B cell (primary cell): ENCODE measurements at regions not wholly inside any gene's neighbourhood (a gene's known extent, or its start where the extent isn't known, plus 50 kb on each side); places are given as distances from the start of the nearest gene placed in this dataset.

Source experiments
- EZH2 ChIP-seq: IDR thresholded peaks from 2 replicates; pipeline ENCODE4 v1.6.1; 2012; ENCODE audit warnings: borderline replicate concordance, low read depth, mild to moderate bottlenecking, moderate library complexity, low read length; ENCODE audit not compliant: insufficient read depth, poor library complexity, severe bottlenecking
- TF ChIP-seq, protein P1 (sequence below): fragments of 200-600 bp; IDR thresholded peaks from one replicate; pipeline ENCODE4 v1.8.0; 2022; ENCODE audit warnings: antibody characterized with exemption, mild to moderate bottlenecking

DNA sequence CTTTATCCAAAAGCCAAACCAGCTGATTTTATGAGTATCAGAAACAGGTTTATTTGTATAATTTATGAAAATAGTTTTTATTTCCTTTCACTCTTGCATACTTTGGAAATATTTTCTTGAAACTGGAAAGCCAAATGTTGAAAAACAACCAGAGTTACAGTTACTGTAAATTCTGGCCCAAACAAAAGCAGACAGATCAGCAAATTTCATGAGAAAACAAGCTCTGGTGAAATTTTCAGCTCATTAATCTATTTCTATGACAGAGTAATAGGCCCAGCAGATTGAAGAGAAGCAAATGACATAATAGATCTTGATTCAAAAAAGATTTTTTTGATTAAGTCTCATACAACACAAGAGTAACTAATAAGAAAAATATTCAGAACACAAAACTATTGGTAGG, 182.7 kb downstream of the ENC1 start:
- TF ChIP-seq, protein P1, sequence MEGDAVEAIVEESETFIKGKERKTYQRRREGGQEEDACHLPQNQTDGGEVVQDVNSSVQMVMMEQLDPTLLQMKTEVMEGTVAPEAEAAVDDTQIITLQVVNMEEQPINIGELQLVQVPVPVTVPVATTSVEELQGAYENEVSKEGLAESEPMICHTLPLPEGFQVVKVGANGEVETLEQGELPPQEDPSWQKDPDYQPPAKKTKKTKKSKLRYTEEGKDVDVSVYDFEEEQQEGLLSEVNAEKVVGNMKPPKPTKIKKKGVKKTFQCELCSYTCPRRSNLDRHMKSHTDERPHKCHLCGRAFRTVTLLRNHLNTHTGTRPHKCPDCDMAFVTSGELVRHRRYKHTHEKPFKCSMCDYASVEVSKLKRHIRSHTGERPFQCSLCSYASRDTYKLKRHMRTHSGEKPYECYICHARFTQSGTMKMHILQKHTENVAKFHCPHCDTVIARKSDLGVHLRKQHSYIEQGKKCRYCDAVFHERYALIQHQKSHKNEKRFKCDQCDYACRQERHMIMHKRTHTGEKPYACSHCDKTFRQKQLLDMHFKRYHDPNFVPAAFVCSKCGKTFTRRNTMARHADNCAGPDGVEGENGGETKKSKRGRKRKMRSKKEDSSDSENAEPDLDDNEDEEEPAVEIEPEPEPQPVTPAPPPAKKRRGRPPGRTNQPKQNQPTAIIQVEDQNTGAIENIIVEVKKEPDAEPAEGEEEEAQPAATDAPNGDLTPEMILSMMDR = no peak
- TF ChIP-seq EZH2 = no peak
